GM12878 (cell line): ENCODE measurements at regions not wholly inside any gene's neighbourhood (a gene's known extent, or its start where the extent isn't known, plus 50 kb on each side); places are given as distances from the start of the nearest gene placed in this dataset.

Experiments
- ATAC-seq: fragments of 200-7000 bp; cut with Tn5 transposase; 3 replicates; pipeline ENCODE4 v1.9.1; 2020; ENCODE audit warnings: mild to moderate bottlenecking, moderate library complexity
- BruUV-seq: library from RNA; stranded (reverse); fragments of 400-500 nt; replicated peaks from 2 replicates; lab custom pipeline; 2021; lab: Mats Ljungman, UMichigan
- CTCF ChIA-PET: fragments of 300-600 bp; sonication (Branson Sonifier 250); formaldehyde crosslinking; extraction: SDS; loops from one replicate; lab custom pipeline; 2021; ENCODE audit warnings: inconsistent platforms; lab: Yijun Ruan, JAX
- POLR2A ChIA-PET: fragments of 350-600 bp; formaldehyde crosslinking; extraction: SDS; loops from one replicate; lab custom pipeline; 2021; ENCODE audit warnings: inconsistent platforms; lab: Charles Lee
- RAD21 ChIA-PET: fragments of 300-600 bp; sonication (Branson Sonifier 250); formaldehyde crosslinking; loops from one replicate; lab custom pipeline; 2023; ENCODE audit warnings: antibody characterized with exemption; ENCODE audit not compliant: unreplicated experiment; lab: Charles Lee
- SMC1A ChIA-PET: fragments of 300-600 bp; sonication (Branson Sonifier 250); formaldehyde crosslinking; loops from one replicate; lab custom pipeline; 2023; ENCODE audit not compliant: unreplicated experiment, uncharacterized antibody; lab: Charles Lee
- DNase-seq: peaks from one replicate; pipeline ENCODE4 v3.0.0-alpha.2; 2011; ENCODE audit warnings: low read depth, low spot score
- FAIRE-seq: peaks from 3 replicates; lab custom pipeline; 2011; peaks lifted over from hg19 to GRCh38; lab: Jason Lieb, UNC
- H2AFZ ChIP-seq: 2 replicates; pipeline ENCODE4 v1.6.0; 2011; ENCODE audit warnings: low read depth, low read length, control low read depth; ENCODE audit not compliant: control insufficient read depth
- H3K27ac ChIP-seq: 2 replicates; pipeline ENCODE4 v1.5.1; 2011; ENCODE audit warnings: control low read depth; ENCODE audit not compliant: control insufficient read depth, insufficient read depth
- H3K27me3 ChIP-seq, 2 experiments: replicated peaks in 1 of 2; 2 replicates each; pipeline versions ENCODE4 v1.6.0 to v1.6.1; 2011; ENCODE audit warnings: low read length in 1 of 2; ENCODE audit not compliant: control insufficient read depth in 2 of 2, insufficient read depth in 2 of 2
- H3K36me3 ChIP-seq, 2 experiments: 2 replicates each; pipeline ENCODE4 v1.5.1; 2011; ENCODE audit warnings: low read length in 1 of 2; ENCODE audit not compliant: control insufficient read depth in 2 of 2, insufficient read depth in 2 of 2
- H3K4me1 ChIP-seq: 2 replicates; pipeline ENCODE4 v1.6.1; 2011; ENCODE audit warnings: mild to moderate bottlenecking, low read length, moderate library complexity, mixed read lengths; ENCODE audit not compliant: control insufficient read depth, insufficient read depth
- H3K4me2 ChIP-seq: 2 replicates; pipeline ENCODE4 v1.6.0; 2011; ENCODE audit warnings: control low read depth; ENCODE audit not compliant: control insufficient read depth, insufficient read depth
- H3K4me3 ChIP-seq: fragments of 200-600 bp; sonication (generic); 2 replicates; pipeline ENCODE4 v1.5.1; 2016
- H3K79me2 ChIP-seq: 2 replicates; pipeline ENCODE4 v1.6.0; 2011; ENCODE audit warnings: low read length; ENCODE audit not compliant: control insufficient read depth, insufficient read depth
- H3K9ac ChIP-seq: 2 replicates; pipeline ENCODE4 v1.8.0; 2011; ENCODE audit warnings: low read length, control low read depth, mixed read lengths; ENCODE audit not compliant: control insufficient read depth, insufficient read depth
- H3K9me3 ChIP-seq: replicated peaks from 3 replicates; pipeline ENCODE4 v1.5.1; 2011; ENCODE audit warnings: mild to moderate bottlenecking, low read length; ENCODE audit not compliant: control insufficient read depth, insufficient read depth
- H4K20me1 ChIP-seq: 2 replicates; pipeline ENCODE4 v1.6.0; 2011; ENCODE audit not compliant: control insufficient read depth, insufficient read depth
- PBX3 ChIP-seq: IDR thresholded peaks from 2 replicates; pipeline ENCODE4 v1.6.1; 2011; ENCODE audit warnings: mild to moderate bottlenecking, low read depth, low read length, moderate library complexity; ENCODE audit not compliant: insufficient replicate concordance
- POLR2A ChIP-seq: IDR thresholded peaks from 2 replicates; pipeline ENCODE4 v1.6.1; 2011; ENCODE audit warnings: low read depth, mild to moderate bottlenecking, low read length
- SIN3A ChIP-seq: IDR thresholded peaks from 2 replicates; pipeline ENCODE4 v1.6.1; 2012; ENCODE audit warnings: low read depth, low read length, improper control_type of control experiment
- YY1 ChIP-seq: IDR thresholded peaks from 2 replicates; pipeline ENCODE4 v1.6.1; 2011; ENCODE audit warnings: low read depth, mild to moderate bottlenecking, low read length
- WGBS: methylation state at CpG from one replicate; pipeline ENCODE4 v1.1.6; 2016; ENCODE audit warnings: low lambda C conversion rate; ENCODE audit not compliant: insufficient replicate concordance, insufficient coverage; ENCODE audit errors: missing lambda C conversion rate; 5-methylcytosine and 5-hydroxymethylcytosine counted together
- in situ Hi-C: fragments of 300-500 bp; cut with MboI; formaldehyde crosslinking; loops from 9 replicates; pipeline ENCODE4 v1.14.3; 2018; ENCODE audit warnings: mixed read lengths
- intact Hi-C: fragments of 100-400 bp; cut with micrococcal nuclease; formaldehyde crosslinking; loops from one replicate; pipeline ENCODE4 v1.14.2; 2022; ENCODE audit not compliant: unreplicated experiment

DNA sequence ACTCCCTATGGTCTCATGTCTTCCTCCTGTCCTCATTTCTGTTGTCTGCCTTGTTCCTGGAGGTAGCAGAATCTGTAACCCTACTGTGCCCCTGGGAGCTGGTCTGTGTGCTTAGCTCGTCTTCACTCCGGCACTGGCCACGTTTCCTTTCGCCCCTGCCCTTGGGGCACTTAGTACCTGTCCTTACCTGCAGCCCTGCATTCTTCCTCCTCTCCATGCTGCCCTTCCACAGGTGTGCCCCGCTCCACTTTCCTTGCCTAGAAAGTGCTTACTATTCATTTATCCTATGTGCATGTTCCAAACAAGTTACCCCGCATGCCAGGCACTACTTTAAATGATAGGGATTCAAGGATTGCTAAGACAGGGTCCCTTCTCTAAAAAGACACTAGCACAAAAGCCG lies 199.9 kb upstream of the ZMIZ1 start:
- RAD21 ChIA-PET: no interaction called here
- CTCF ChIA-PET: no interaction called here
- no peak for DNase-seq
- Histone ChIP-seq H3K36me3 (no peaks in the 10 kb centered on the region), H3K4me1 (no peaks in the 10 kb centered on the region), H3K9ac (no peak overlapping the region), H2AFZ (no peak overlapping the region), H3K27me3 (peaks cover 2 to 3% of the 10 kb centered on the region in 2 experiments; a peak in 3 of 4 replicates), H3K9me3 (no peaks in the 10 kb centered on the region), H3K4me2 (no peak overlapping the region), H3K4me3 (no peak overlapping the region), H3K27ac (no peak overlapping the region), H3K79me2 (no peaks in the 10 kb centered on the region), H4K20me1 (no peaks in the 10 kb centered on the region)
- FAIRE-seq: no peak
- BruUV-seq: no TSS peak
- 17% methylated on average over 7 of the region's 7 CpGs for WGBS
- intact Hi-C loops (no loop called here), in situ Hi-C loops (no loop called here)
- no peak for ATAC-seq
- SMC1A ChIA-PET: no interaction called here
- TF ChIP-seq PBX3 (no peak), SIN3A (no peak), YY1 (no peak)
- POLR2A ChIA-PET: no interaction called here

- Histone ChIP-seq H3K27ac (no peak overlapping the region), H3K9ac (no peak overlapping the region), H3K4me1 (no peaks in the 10 kb centered on the region), H3K4me3 (no peak overlapping the region), H4K20me1 (no peaks in the 10 kb centered on the region), H3K27me3 (peaks cover 2 to 3% of the 10 kb centered on the region in 2 experiments; a peak in 3 of 4 replicates), H3K9me3 (no peaks in the 10 kb centered on the region), H3K79me2 (no peaks in the 10 kb centered on the region), H3K36me3 (no peaks in the 10 kb centered on the region), H3K4me2 (no peak overlapping the region), H2AFZ (no peak overlapping the region)
- SMC1A ChIA-PET: no interaction called here
- in situ Hi-C loops: no loop called here
- POLR2A ChIA-PET: no interaction called here
- no TSS peak for BruUV-seq
- TF ChIP-seq POLR2A: no peak
- RAD21 ChIA-PET: no interaction called here
- no peak for DNase-seq
- intact Hi-C loops: no loop called here
- FAIRE-seq: no peak
- WGBS: 11% methylated on average over 23 of the region's 23 CpGs
- ATAC-seq: no peak
- CTCF ChIA-PET: no interaction called here
Measured at GRCh38 chr10:78869508-78870454, 199.0 kb upstream of the ZMIZ1 start.
